KOPT-K1 (cell line): ENCODE measurements at regions not wholly inside any gene's neighbourhood (a gene's known extent, or its start where the extent isn't known, plus 50 kb on each side); places are given as distances from the start of the nearest gene placed in this dataset.

ENCODE experiments used
- H3K27ac ChIP-seq: fragments of 200-600 bp; sonication (generic); 2 replicates; pipeline ENCODE4 v1.5.1; 2016; ENCODE audit warnings: antibody characterized with exemption, mild to moderate bottlenecking, low read depth, low read length; ENCODE audit not compliant: poor library complexity, severe bottlenecking
- H3K36me3 ChIP-seq: fragments of 200-600 bp; sonication (generic); 2 replicates; pipeline ENCODE4 v1.5.1; 2017; ENCODE audit warnings: antibody characterized with exemption, mild to moderate bottlenecking, low read length, moderate library complexity; ENCODE audit not compliant: insufficient read depth
- H3K9me3 ChIP-seq: fragments of 200-600 bp; sonication (generic); 2 replicates; pipeline ENCODE4 v1.5.1; 2017; ENCODE audit warnings: antibody characterized with exemption, low read length, mild to moderate bottlenecking; ENCODE audit not compliant: insufficient read depth, poor library complexity, severe bottlenecking

- H3K9me3 ChIP-seq: no peaks in the 10 kb centered on the region
- no peaks in the 10 kb centered on the region for H3K36me3 ChIP-seq
- H3K27ac ChIP-seq: no peak overlapping the region
Observed at GRCh38 chr13:82292334-82292733, 1589.9 kb downstream of the SLITRK1 start.

- Histone ChIP-seq H3K27ac (no peak overlapping the region), H3K9me3 (no peaks in the 10 kb centered on the region), H3K36me3 (no peaks in the 10 kb centered on the region)
Observed at GRCh38 chr13:82291852-82292251, 1590.4 kb downstream of the SLITRK1 start.

DNA sequence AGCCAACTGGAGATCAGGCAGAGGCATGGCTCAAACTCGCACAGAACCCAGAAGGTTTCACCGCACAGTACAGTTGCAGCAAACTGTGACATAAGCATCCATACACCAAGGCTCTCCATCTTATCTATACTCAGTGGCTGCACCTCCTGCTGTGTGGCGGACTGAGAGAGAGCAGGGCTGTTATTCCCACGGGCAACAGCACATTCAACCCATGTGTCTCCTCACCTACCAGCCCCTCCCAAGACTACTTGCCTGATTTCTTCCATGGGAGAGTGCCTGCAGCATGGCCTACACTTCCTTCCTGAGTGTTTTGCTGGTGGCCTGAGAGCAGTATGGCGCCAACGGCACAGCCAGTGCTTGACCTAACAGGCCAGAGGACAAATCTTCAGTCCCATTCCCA is 1606.6 kb downstream of the SLITRK1 start:
- Histone ChIP-seq H3K27ac (no peak overlapping the region), H3K36me3 (no peaks in the 10 kb centered on the region)

GRCh38 chr13:82259284-82259683 is 1623.0 kb downstream of the SLITRK1 start:
- Histone ChIP-seq H3K9me3 (no peaks in the 10 kb centered on the region), H3K27ac (no peak overlapping the region), H3K36me3 (no peaks in the 10 kb centered on the region)

More for the DNA sequence above, 1606.6 kb downstream of the SLITRK1 start:
- H3K9me3 ChIP-seq: no peaks in the 10 kb centered on the region

GRCh38 chr13:82257790-82258507 is 1624.3 kb downstream of the SLITRK1 start:
- H3K36me3 ChIP-seq: no peaks in the 10 kb centered on the region
- H3K9me3 ChIP-seq: no peaks in the 10 kb centered on the region
- H3K27ac ChIP-seq: no peak overlapping the region

GRCh38 chr13:82248762-82249161 is 1633.5 kb downstream of the SLITRK1 start:
- Histone ChIP-seq H3K27ac (no peak overlapping the region), H3K36me3 (no peaks in the 10 kb centered on the region), H3K9me3 (no peaks in the 10 kb centered on the region)

DNA sequence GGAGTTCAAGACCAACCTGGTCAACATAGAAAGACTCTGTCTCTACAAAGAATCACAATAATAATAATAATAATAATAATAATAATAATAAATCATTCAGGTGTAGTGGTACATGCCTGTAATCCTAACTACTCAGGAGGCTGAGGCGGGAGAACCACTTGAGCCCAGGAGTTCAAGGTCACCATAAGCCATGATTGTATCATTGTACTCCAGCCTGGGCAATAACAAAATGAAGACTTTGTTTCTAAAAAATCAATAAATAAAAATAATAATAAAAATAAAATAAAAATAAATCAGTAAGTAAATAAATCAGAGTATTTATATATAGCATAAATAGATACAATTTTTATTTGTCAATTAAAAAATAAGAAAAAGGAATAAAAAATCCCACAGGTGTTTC is 1636.4 kb downstream of the SLITRK1 start:
- H3K9me3 ChIP-seq: no peaks in the 10 kb centered on the region
- H3K27ac ChIP-seq: no peak overlapping the region
- H3K36me3 ChIP-seq: no peaks in the 10 kb centered on the region

- Histone ChIP-seq H3K36me3 (no peaks in the 10 kb centered on the region), H3K27ac (no peak overlapping the region), H3K9me3 (no peaks in the 10 kb centered on the region)
Observed at GRCh38 chr13:82224806-82225205, 1657.5 kb downstream of the SLITRK1 start.

DNA sequence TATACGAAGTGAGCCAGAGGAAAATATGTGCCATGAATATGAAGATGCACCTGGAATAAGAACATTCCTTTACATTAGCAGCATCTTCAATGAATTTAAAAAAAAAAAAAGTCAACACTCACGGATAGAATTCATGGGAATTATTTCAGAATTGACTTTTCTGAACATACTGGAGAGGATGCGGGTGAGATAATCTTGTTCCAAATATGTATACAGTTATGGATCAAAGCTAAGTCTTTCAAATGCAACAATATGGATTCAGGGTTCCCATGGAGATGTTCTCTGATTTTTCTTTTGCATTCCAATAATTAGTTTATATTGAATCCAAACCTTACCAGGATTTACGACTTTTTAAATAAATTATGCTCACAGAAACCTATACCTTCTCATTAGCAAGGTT is 1660.7 kb downstream of the SLITRK1 start:
- no peak overlapping the region for H3K27ac ChIP-seq
- H3K36me3 ChIP-seq: no peaks in the 10 kb centered on the region
- no peaks in the 10 kb centered on the region for H3K9me3 ChIP-seq

DNA sequence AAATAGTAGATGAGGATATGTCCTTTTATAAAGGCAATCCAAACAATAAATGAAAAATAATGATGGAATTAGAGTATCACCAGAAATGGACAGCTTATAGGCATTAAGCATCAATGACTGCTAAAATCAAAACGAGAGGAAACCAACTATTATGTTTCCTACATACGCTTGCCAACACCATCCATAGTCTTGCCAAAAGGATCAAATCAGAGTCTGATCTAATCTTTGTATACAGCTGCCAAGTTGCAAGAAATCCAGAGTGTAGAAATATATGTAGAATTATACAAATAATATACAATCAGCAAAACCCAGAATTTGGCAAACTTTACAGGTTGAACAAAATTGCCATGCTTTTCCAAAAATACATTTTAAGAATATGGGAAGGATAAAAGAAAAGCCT is 1661.6 kb downstream of the SLITRK1 start:
- Histone ChIP-seq H3K27ac (no peak overlapping the region), H3K9me3 (no peaks in the 10 kb centered on the region), H3K36me3 (no peaks in the 10 kb centered on the region)

DNA sequence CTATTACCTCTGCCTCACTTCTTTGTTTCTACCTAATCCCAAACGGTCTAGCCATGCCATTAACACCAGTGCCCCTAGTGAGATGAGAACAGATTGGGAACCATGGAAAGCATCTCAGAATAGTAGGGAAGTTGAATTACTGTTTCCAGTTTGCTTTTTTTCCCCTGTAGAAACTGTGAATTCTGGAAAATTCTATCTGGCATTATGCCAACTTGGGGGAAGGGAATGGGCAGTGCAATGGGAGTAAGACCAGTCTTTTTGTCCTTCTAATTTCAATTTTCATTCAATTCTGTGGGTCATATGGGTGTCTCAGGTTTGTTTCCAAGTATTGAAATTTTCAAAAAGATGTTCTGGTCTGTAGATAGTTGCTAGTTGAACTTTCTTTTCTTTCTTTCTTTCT is 1666.1 kb downstream of the SLITRK1 start:
- no peaks in the 10 kb centered on the region for H3K9me3 ChIP-seq
- H3K36me3 ChIP-seq: no peaks in the 10 kb centered on the region

GRCh38 chr13:82214341-82214740 is 1667.9 kb downstream of the SLITRK1 start:
- Histone ChIP-seq H3K27ac (no peak overlapping the region), H3K9me3 (no peaks in the 10 kb centered on the region), H3K36me3 (no peaks in the 10 kb centered on the region)

More for the DNA sequence above, 1666.1 kb downstream of the SLITRK1 start:
- no peak overlapping the region for H3K27ac ChIP-seq

DNA sequence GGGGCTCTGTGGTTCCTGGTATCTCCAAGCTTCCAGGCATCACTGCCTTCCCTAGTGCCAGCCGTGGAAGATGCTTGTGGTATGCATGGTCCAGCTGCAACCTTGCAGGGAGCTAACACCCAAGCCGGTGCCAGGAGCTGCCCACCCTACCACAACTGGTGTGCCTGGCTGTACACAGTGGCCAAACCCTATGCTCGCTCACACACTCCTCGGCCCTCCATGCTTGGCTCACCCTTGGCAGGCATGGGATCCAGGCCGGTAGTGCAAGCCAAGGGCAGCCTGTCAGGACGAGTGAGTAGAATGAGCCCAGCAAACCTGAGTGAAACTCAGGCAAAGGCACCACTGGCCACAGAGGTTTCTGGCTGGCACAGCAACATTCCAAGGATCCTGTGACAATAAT is 1676.0 kb downstream of the SLITRK1 start:
- no peak overlapping the region for H3K27ac ChIP-seq

DNA sequence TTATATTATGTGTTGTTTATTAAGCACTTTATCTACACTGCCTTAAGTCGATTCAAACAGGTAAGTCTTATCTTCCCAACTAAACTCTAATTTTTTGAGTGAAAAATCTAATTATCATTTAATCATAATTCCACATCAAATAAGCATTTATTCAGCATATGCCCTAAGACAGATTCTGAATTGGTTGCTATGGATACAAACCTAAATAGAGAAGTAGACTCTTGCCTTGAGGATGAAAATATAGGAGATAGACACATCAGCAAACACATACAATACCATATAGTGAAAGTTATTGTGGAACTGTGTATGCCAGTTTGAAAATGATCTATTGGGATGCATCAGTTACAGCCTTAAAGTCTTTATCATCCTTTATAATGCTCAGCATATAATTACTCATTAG is 1679.9 kb downstream of the SLITRK1 start:
- H3K27ac ChIP-seq: no peak overlapping the region
- H3K9me3 ChIP-seq: peaks cover 14% of the 10 kb centered on the region
- no peaks in the 10 kb centered on the region for H3K36me3 ChIP-seq

More for the DNA sequence above, 1676.0 kb downstream of the SLITRK1 start:
- Histone ChIP-seq H3K9me3 (peaks cover 14% of the 10 kb centered on the region), H3K36me3 (no peaks in the 10 kb centered on the region)

- no peaks in the 10 kb centered on the region for H3K9me3 ChIP-seq
Observed at GRCh38 chr13:82196087-82196486, 1686.2 kb downstream of the SLITRK1 start.

GRCh38 chr13:82187227-82187626 is 1695.0 kb downstream of the SLITRK1 start:
- Histone ChIP-seq H3K27ac (no peak overlapping the region), H3K36me3 (no peaks in the 10 kb centered on the region), H3K9me3 (no peaks in the 10 kb centered on the region)

More at GRCh38 chr13:82196087-82196486, 1686.2 kb downstream of the SLITRK1 start:
- Histone ChIP-seq H3K27ac (no peak overlapping the region), H3K36me3 (no peaks in the 10 kb centered on the region)
